ENCODE measurements at regions not wholly inside any gene's neighbourhood (a gene's known extent, or its start where the extent isn't known, plus 50 kb on each side); places are given as distances from the start of the nearest gene placed in this dataset.
"Not testable (repeated sequence)": the region's sequence is repeated elsewhere in the genome, so short reads cannot be mapped to it uniquely, and the experiment has no call there.

DNA sequence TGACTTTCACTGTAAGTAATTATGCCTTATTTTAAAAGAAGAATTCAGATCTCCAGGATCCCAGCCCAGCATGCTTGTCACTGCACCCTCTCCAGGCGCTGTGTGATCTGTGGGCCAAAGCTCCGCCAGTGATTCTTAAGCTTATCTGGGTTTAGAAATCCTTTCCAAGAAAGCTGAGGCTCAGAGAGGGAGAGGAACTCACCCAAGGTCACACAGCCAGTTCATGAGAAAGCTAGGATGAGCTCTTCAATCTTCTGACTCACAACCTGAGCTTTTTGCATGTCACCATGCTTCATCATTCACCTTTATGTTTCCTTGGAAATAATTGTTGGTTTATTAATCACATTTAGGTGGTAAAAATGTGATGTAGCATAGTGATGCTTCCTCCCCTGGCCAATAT lies 136.6 kb upstream of the HAND1 start:
- no peak for DNase-seq

DNA sequence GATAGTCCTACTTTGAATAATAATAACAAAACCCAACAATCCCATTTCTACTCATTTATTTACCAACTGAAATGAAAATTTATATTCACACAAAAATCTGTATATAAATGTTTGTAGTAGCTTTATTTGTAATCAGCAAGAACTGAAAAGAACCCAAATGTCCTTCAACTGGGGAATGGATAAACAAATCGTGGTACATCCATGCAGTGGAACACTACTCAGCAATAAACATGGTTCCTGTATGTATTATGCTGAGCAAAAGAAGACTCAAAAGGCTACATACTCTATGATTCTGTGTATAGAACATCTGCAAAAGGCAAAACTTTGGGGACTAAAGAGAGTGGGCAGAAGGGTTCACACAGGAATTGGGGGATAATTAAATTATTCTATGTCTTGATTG lies 136.1 kb upstream of the HAND1 start:
- no peak for DNase-seq

DNA sequence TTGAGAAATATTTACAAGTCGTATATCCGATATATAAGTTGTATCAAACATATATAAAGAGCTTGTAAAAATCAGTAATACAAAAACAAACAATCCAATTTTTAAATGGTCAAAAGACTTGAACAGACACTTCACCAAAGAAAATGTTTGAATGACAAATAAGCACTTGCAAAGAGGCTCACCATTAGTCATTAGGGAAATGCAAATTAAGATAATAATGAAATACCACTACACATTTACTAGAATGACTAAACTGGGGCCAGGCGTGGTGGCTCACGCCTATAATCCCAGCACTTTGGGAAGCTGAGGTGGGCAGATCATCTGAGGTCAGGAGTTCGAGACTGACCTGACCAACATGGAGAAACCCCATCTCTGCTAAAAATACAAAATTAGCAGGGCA lies 134.6 kb upstream of the HAND1 start:
- no peak for DNase-seq

DNA sequence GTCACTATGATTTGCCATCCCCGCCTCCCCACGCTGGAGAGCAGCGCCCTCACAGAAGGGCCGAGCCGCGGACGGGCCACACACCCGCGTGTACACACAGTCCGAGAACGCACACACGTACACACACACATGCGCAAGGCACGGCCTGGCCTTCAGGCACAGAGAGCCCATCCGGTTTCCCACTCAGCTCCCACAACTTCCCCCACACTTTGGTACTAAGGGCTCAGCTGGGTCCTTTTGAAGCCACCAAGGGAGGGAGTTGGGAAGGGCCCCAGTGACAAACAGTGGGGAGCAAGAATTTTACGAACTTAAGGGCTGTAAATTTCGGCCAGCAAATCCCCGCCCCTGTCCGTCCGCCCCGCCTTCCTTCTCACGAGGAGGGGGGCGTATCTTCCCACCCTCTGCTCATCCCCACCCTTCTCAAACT lies 133.3 kb upstream of the HAND1 start:
- DNase-seq, result peak in 1 of 2 experiments; percentile 21

DNA sequence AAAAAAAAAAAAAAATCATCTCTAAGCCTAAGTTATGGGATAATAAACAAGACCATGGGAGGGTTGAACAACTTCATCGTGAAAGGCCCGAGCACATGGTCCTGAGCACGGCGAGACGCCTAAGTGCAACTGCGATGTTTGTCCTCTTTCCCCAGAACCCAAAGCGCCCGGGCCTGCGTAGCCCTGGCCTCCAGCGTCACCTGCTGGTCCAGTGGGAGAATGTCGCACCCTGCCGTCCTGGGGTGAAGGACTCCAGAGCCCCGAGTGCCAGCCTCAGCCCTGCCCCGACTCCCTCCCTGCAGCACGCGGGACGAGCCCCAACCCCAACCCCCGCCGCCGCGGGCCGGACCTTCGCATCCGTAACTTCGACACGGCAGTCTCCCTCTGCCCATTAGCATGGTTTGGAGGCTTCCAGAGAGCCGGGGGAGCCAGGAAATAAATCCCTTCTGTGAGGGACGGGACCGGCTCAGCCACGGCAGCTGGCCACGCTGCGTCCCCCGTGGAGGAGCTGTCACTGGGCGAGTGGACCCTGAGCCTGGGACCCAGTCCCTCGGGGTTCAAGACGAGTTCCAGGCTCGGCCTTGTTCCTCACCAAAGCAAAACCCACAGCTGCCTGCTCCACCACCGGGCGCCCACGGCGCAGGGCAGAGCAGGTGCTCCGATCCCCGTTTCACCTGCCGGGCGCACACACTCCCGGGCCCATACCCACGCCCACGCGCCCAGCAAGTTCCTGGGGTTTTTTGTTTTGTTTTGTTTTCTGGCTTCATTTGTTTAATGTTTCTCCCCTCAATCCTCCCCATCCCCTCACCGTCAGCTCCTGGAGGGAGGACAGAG lies 132.5 kb upstream of the HAND1 start:
- DNase-seq, result peak; percentile 59 to 91

DNA sequence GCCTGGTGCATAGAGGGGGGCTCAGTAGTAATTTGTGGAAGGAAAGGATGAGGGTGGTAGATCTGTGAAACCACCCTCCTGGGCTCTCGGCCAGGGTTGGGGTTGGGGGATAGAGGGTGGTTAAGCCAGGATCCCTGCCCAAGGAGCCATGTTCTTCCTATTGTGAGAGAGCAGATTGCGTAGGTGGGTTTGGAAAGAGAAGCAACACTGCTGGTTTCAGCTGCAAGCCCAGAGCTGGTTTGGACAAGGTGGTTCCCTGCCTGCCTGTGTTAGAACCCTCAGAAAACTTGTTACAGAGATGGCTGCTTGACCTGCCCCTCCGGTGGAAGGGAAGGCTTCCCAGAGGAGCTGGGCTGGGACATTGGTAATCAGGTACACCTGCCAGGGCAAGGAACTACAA lies 131.2 kb upstream of the HAND1 start:
- DNase-seq, result no peak

DNA sequence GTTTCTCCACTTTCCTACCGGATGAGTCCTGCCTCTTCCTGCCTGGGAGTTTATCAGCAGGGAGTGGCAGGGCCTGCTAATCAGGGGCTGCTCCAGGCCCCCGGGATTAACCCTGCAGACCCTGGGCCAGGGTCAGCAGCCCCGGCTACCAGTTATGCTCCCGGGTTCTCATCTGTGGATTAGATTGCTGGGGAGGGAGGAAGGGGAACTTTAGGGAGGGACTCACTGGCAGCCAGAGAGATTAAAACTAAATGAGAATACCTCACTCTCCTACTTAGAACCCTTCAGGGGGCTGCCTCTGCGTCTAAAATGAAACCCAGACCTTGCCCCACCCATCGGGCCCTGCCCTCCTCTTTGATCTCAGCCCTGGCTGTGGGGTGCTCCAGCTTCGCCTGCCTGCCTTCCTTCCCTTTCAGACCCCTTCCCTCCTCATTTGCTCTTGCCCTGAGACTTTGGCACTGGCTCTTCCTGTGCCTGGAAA lies 130.5 kb upstream of the HAND1 start:
- no peak for DNase-seq

DNA sequence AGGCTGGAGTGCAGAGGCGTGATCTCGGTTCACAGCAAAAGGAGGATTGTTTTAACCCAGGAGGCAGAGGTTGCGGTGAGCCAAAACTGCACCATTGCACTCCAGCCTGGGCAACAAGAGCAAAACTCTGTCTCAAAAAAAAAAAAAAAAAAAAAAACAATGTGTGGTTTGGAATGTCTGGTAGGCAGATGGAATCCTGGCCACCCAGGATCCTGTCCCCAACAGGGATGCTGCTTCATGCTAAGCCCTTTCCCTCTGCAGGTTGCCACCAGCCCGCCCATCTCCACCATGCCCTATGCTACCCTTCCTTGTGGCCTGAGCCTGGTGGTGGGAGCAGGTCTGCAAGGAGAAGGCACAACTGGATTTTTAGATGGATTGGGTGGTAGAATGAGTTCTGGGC lies 129.7 kb upstream of the HAND1 start:
- no peak for DNase-seq

DNA sequence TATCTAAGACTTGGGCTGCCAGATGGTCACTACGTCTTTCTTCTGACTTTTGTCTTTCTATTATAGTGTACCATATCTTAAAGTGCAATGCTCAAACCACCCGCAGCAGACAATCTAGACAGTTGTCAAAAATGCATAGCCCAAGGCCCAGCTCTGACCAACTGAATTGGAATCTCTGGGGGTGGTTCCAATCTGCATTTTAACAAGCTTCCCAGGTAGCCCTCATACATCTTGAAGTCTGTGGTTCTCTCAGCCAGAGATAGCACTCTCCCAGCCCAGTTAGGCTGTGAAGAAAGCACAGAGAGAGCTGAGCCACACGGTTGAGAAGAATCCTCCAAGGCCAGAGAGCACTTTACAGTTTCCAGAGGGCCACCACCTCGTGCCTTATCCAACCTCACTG lies 128.2 kb upstream of the HAND1 start:
- no peak for DNase-seq

DNA sequence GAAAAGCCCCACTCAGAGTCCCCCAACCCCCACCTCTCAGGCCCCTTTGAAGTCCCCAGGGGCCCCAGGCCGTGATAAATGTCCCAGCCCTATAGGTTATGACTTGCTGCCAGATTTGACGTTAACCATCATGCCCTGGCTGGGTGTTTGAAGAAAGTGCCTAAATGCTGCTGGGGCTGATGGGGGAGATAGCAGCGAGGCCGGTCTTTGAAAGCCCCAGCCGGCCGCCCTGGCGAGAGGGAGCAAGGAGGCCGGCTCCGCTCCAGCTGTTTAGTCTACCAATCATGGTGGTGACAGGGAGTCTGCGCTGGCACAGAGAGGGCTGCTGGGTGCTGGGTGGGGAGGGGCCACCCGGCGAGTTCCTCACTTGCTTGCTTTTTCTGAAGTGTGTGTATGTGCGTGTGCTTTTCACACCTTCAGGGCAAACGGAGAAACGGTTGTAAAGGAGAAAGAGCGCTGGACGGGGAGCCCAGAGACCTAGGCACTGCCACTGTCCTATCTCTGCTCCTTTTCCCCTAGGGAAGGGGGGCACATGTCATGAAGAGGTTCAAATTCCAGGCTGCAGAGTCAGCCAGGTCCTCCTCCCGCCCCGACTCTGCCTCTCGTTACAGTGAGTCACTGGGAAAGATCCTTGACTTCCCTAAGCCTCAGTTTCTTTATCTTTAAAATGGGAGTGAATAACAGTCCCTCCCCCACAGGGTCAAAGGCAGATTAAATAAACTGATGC lies 126.1 kb upstream of the HAND1 start:
- DNase-seq, result peak in 1 of 2 experiments; percentile 30

DNA sequence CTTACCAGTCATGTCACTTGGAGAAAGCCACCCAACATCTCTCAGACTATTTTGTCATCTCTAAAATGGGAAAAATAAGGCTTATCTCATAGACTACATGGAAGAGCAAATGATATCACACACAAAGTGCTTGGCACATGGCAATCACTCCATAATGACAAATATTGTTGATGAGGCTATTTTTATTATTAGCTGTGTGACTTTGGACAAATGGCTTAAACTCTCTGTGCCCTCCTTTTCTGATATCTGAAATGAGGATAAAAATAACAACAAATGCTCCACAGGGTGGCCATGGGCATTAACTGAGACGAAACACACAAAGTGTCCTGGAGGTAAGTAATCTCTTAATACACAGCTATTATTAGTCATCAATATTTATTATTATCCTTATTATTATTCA lies 125.5 kb upstream of the HAND1 start:
- no peak for DNase-seq

DNA sequence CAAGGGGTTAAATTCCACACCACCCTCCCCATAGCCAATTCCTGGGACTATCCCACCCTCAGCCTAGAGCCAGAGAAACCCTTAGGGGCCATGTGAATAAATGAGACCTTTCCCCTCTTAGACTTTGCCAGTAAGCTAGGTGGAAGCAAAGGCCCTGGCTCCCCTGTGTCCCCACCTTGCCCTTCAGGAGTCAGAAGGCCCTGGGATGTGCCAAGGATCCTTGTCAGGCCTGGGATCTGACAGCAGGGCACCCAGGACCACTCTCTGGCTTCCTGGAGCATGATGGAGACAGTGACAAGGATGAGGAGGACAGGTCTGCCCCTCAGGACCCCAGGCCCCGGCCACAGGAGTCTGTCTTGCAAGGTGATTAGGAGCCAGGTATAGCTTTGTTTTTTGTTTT lies 125.0 kb upstream of the HAND1 start:
- DNase-seq, result no peak

DNA sequence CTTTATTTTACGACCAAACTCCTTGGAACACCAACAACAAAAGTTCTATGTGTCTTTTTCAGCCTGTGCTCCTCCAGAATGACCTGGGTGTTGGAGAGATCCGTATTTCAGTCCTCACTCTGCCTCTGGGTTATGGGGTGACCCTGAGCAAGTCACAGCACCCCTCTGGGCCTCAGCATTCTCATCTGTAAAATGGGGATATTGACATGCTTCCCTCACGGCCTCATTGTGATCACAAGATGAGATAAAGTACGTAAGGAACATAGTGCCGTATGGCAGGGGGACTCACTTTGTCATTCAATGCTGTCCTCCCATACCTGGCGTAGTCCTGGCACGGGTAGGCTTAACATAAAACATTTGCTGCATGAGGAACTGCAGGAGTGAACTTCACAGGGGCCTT lies 123.0 kb upstream of the HAND1 start:
- DNase-seq, result no peak

DNA sequence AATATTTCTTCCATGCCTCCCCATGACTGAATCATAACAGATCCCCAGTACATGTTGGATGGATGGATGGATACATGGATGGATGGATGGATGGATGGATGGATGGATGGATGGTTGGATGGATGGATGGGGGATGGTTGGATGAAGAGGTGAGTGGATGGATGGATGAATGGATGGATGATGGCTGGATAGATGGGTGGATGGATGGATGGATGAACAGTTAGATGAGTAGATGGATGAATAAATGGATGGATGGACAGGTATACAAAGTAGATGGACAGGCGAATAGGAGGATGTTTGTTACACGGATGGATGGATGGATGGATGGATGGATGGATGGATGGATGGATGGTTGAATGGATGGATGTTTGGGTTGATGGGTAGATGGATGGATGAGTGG lies 120.0 kb upstream of the HAND1 start:
- DNase-seq, result no peak

DNA sequence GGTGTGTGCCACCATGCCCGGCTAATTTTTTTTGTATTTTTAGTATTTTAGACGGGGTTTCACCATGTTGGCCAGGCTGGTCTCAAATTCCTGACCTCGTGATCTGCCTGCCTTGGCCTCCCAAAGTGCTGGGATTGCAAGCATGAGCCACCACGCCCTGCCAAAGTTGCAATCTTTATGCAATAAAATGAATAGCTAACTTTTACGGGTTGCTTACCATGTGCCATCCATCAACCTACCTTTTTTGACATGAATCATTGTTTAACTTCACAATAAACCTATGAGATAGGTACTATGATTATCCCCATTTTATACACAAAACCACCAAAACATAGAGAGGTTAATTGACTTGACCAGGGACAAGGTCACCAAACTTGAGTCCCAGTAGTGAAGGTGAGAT lies 118.8 kb upstream of the HAND1 start:
- not testable (repeated sequence) for DNase-seq

DNA sequence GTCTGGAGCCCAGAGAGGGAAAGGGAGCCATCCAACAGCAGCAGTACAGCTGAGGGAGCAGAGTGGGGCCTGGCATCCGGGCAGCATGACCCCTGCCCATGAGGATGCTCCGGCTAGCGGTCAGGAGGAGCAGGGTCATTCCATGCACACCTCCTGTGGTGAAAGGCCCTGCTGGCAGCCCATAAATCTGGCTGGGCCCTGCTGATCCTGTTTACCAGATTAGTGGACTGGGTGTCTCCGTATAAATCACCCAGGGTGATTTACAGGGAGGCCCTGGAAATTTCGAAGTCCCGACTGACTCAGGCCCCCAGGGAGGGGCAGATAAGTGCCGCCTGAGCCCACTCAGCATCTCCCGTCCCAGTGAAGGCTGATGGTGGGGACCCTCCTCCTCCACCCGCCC lies 117.6 kb upstream of the HAND1 start:
- DNase-seq, result no peak

DNA sequence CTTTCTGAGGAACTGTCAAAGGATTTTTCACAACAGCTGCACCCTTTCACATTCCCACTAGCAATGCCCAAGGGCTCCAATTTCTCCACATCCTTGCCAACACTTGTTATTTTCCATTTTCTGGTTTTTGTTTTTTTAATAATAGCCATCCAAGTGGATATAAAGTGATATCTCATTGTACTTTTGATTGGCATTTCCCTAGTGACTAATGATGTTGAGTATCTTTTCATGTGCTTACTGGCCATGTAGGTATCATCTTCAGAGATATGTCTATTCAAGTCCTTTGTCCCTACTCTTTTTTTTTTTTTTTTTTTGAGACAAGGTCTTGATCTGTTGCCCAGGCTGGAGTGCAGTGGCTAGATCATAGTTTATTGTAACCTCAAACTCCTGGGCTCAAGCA lies 115.8 kb upstream of the HAND1 start:
- no peak for DNase-seq

DNA sequence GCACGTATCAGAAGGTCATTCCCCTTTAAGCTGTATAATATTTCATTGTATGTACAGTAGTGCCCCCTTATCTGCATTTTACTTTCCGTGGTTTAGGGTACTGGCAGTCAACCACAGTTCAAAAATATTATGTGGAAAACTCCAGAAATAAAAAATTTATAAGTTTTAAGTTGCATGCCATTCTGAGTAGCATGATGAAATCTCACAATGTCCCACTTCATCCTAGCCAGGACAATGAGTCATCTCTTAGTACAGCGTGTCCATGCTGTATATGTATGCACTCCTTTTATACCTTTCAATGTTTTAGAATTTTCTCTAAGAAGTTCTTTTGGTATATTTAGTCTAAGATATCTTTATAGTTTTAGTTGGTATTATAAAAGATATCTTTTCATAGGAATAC lies 115.0 kb upstream of the HAND1 start:
- no peak for DNase-seq

DNA sequence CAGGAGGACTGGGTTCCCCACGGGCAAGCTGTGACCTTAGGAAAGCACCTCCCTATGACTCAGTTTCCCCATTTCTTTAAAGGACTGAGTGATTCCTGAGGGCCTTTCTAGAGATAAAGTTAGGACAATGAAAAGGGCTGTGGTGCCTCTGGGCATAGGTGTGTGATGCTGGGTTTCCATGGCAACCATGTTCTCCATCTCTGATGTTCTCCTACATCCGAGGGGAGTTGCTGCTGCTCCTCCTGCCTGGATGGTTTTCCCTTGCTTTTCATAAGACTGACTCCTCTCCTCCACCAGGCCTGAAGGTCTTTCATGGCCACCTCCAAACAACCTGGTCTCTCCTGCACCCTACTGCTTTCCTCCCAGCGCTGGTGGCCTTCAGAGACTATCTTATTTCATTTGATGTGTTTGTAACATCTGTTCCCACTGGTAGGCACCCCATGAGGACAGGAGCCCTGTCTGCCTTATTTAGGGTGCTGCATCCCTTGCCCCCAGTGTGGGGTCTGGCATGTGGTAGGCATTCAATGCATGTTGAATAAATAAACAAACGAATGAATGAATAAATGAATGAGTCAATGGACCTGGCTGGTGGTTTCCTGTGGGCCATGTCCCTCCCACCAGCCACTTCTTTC lies 112.2 kb upstream of the HAND1 start:
- no peak for DNase-seq

DNA sequence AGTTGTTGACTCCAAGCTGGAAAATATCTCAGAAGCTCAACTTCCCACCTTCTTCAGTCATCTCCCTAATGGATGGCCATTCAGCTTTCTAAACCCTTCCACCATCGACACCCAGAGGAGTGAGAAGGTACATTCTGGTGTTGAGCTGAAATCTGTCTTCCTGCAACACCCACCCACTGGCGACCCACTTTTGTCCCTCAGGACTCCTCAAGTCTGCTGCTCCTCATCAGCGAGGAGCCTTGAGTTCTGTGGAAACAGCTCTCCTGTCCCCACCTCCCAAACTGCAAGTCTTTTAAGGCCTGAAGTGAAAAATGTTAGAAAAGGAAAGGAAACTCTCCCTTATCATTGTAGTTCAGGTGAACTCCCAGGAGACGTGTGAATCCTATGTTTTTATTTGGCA lies 111.5 kb upstream of the HAND1 start:
- no peak for DNase-seq

DNA sequence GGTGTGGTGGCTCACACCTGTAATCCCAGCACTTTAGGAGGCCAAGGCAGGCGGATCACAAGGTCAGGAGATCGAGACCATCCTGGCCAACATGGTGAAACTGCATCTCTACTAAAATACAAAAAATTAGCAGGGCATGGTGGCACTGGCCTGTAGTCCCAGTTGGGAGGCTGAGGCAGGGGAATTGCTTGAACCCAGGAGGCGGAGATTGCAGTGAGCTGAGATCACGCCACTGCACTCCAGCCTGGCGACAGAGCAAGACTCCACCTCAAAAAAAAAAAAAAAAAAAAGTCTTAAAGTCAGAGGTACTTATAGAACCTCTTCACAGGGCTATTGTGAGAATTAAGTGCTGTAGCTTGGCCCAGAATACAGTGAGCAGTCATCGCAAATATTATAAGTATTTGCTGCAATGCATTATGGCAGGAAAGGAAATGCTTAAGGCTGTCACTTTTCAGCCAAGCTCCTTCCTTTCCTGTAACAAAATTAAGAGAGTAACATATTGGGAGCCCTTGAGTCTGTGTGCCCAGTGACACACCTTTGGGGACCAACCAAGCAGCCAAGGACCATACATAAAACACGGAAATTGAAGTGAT lies 110.9 kb upstream of the HAND1 start:
- DNase-seq, result not testable (repeated sequence)

DNA sequence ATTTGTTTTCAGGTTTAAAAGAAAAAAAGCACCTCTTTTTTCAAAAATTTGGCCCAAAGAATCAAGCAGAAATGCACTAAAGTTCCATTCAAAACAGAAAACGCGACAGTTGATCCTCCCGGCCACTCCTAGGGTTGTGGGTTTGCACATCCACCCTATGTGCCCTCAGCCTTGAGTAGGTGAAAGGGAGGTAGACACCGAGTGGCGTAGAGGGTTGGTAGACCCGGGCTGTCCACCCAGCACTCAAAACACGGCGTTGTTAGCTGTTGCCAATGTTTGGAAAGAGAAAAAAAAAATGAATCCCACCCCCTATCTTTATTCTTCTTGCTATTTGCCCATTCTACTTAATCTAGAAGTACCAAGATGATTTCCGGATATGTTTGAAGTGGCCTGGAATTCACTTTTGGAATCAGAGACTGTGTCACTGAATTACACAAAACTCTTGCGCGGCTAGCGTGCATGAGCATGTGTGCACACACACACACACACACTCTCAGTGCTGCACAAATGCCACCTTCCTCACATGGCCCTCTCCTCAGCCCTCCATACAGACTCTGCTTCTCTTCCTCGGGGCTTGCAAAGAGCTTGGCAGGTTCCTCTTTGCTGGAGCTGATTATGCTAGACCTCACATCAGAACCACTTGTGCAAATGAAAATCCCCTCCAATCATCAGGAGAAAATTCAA lies 110.2 kb upstream of the HAND1 start:
- no peak for DNase-seq

All from NCI-H526 (cell line).